H1 (cell line): ENCODE measurements at regions not wholly inside any gene's neighbourhood (a gene's known extent, or its start where the extent isn't known, plus 50 kb on each side); places are given as distances from the start of the nearest gene placed in this dataset.
"Not testable (repeated sequence)": the region's sequence is repeated elsewhere in the genome, so short reads cannot be mapped to it uniquely, and the experiment has no call there.

Experiments used
- CTCF ChIA-PET: fragments of 300-600 bp; sonication (Branson Sonifier 250); formaldehyde crosslinking; loops from one replicate; lab custom pipeline; 2021; ENCODE audit not compliant: partially characterized antibody; lab: Charles Lee
- POLR2A ChIA-PET: fragments of 300-600 bp; sonication (Branson Sonifier 250); formaldehyde crosslinking; loops from one replicate; lab custom pipeline; 2021; ENCODE audit warnings: inconsistent platforms; ENCODE audit not compliant: partially characterized antibody; lab: Charles Lee
- DNase-seq, 2 experiments: peaks; one replicate each; pipeline versions ENCODE4 v3.0.0 to v3.0.0-alpha.2; 2010 to 2022; ENCODE audit warnings: low spot score in 2 of 2, low read depth in 1 of 2, mixed read lengths in 1 of 2
- FAIRE-seq: peaks from 2 replicates; lab custom pipeline; 2011; peaks lifted over from hg19 to GRCh38; lab: Jason Lieb, UNC
- H2AFZ ChIP-seq: 2 replicates; pipeline ENCODE4 v1.8.1; 2012; ENCODE audit warnings: low read length, inconsistent platforms
- H2AK5ac ChIP-seq: 2 replicates; pipeline ENCODE4 v1.6.1; 2013; ENCODE audit warnings: low read depth, low read length
- H2BK120ac ChIP-seq: replicated peaks from 2 replicates; pipeline ENCODE3; 2013; ENCODE audit warnings: low read depth, low read length, inconsistent platforms
- H2BK12ac ChIP-seq: 2 replicates; pipeline ENCODE4 v1.6.1; 2013; ENCODE audit warnings: low read depth, low read length
- H2BK15ac ChIP-seq: 2 replicates; pipeline ENCODE4 v1.6.1; 2013; ENCODE audit warnings: low read length
- H2BK20ac ChIP-seq: 2 replicates; pipeline ENCODE4 v1.6.1; 2013; ENCODE audit warnings: low read length
- H2BK5ac ChIP-seq: 2 replicates; pipeline ENCODE4 v1.6.1; 2013; ENCODE audit warnings: low read depth, low read length
- H3K14ac ChIP-seq: 2 replicates; pipeline ENCODE4 v1.6.1; 2013; ENCODE audit warnings: inconsistent platforms; ENCODE audit not compliant: insufficient read length
- H3K18ac ChIP-seq: 2 replicates; pipeline ENCODE4 v1.6.1; 2013; ENCODE audit warnings: low read length; ENCODE audit errors: extremely low read depth
- H3K23ac ChIP-seq: 2 replicates; pipeline ENCODE4 v1.6.1; 2013; ENCODE audit warnings: inconsistent platforms; ENCODE audit not compliant: insufficient read length
- H3K23me2 ChIP-seq: 2 replicates; pipeline ENCODE4 v1.6.1; 2013; ENCODE audit warnings: low read depth, low read length
- H3K27ac ChIP-seq: 2 replicates; pipeline ENCODE4 v1.6.1; 2011; ENCODE audit warnings: low read depth, low read length, inconsistent platforms
- H3K27me3 ChIP-seq, 4 experiments: replicated peaks in 1 of 4; 1 replicate in 1 of 4; 2 replicates in 3 of 4; pipeline versions ENCODE4 v1.6.1 to v1.8.1; 2011 to 2013; ENCODE audit warnings: low read length in 3 of 4, mild to moderate bottlenecking in 3 of 4, inconsistent platforms in 2 of 4, mixed read lengths in 2 of 4, moderate library complexity in 1 of 4; ENCODE audit not compliant: control insufficient read depth in 3 of 4, insufficient read depth in 3 of 4; ENCODE audit errors: extremely low read depth in 1 of 4
- H3K36me3 ChIP-seq, 4 experiments: 2 replicates each; pipeline versions ENCODE4 v1.6.1 to v1.8.1; 2011 to 2013; ENCODE audit warnings: mild to moderate bottlenecking in 4 of 4, low read length in 3 of 4, moderate library complexity in 2 of 4, control low read depth in 1 of 4, inconsistent platforms in 1 of 4; ENCODE audit not compliant: insufficient read depth in 4 of 4, control insufficient read depth in 2 of 4
- H3K4ac ChIP-seq: replicated peaks from 2 replicates; pipeline ENCODE3; 2013; ENCODE audit warnings: low read length, low read depth, mixed read lengths, inconsistent platforms; ENCODE audit not compliant: insufficient read length
- H3K4me1 ChIP-seq, 4 experiments: replicated peaks in 1 of 4; 1 replicate in 1 of 4; 2 replicates in 3 of 4; pipeline versions ENCODE4 v1.6.1 to v1.8.1; 2011 to 2013; ENCODE audit warnings: low read length in 3 of 4, inconsistent platforms in 2 of 4, mixed read lengths in 1 of 4; ENCODE audit not compliant: insufficient read depth in 4 of 4, control insufficient read depth in 3 of 4
- H3K4me2 ChIP-seq, 2 experiments: 2 replicates each; pipeline versions ENCODE4 v1.6.1 to v1.8.1; 2011 to 2013; ENCODE audit warnings: low read depth in 2 of 2, low read length in 2 of 2, control low read depth in 1 of 2, inconsistent platforms in 1 of 2, mild to moderate bottlenecking in 1 of 2; ENCODE audit not compliant: insufficient read depth in 1 of 2
- H3K4me3 ChIP-seq, 4 experiments: fragments of 200-600, 300-600 bp in 1 of 4; sonication (generic), shearing (Covaris generic), sonication (Bioruptor Twin) in 1 of 4; 2 replicates each; pipeline versions ENCODE4 v1.5.1 to v1.8.1; 2011 to 2016; ENCODE audit warnings: low read length in 4 of 4, low read depth in 3 of 4, control low read depth in 2 of 4, inconsistent platforms in 2 of 4, mild to moderate bottlenecking in 2 of 4, mixed read lengths in 1 of 4, moderate library complexity in 1 of 4; ENCODE audit not compliant: insufficient read depth in 2 of 4; ENCODE audit errors: extremely low read depth in 1 of 4
- H3K56ac ChIP-seq: replicated peaks from 2 replicates; pipeline ENCODE3; 2013; ENCODE audit warnings: low read depth, mild to moderate bottlenecking, mixed read lengths, low read length, inconsistent platforms; ENCODE audit not compliant: insufficient read length
- H3K79me1 ChIP-seq: 2 replicates; pipeline ENCODE4 v1.6.1; 2013; ENCODE audit warnings: low read depth, low read length, control low read depth
- H3K79me2 ChIP-seq, 2 experiments: 2 replicates each; pipeline versions ENCODE4 v1.6.1 to v1.8.1; 2012 to 2013; ENCODE audit warnings: low read length in 2 of 2, mild to moderate bottlenecking in 2 of 2, inconsistent platforms in 1 of 2; ENCODE audit not compliant: insufficient read depth in 2 of 2, control insufficient read depth in 1 of 2
- H3K9ac ChIP-seq, 4 experiments: replicated peaks in 1 of 4; 1 replicate in 1 of 4; 2 replicates in 3 of 4; pipeline versions ENCODE4 v1.6.1 to v1.8.1; 2011 to 2013; ENCODE audit warnings: low read depth in 3 of 4, low read length in 3 of 4, control low read depth in 2 of 4, mild to moderate bottlenecking in 2 of 4, moderate library complexity in 2 of 4, inconsistent platforms in 1 of 4; ENCODE audit errors: extremely low read depth in 1 of 4
- H3K9me3 ChIP-seq, 2 experiments: 2 replicates each; pipeline versions ENCODE4 v1.6.1 to v1.8.1; 2012 to 2013; ENCODE audit warnings: mild to moderate bottlenecking in 2 of 2, moderate library complexity in 2 of 2, control low read depth in 1 of 2, inconsistent platforms in 1 of 2, low read depth in 1 of 2, low read length in 1 of 2, mixed read lengths in 1 of 2; ENCODE audit not compliant: insufficient read depth in 2 of 2
- H4K20me1 ChIP-seq, 2 experiments: replicated peaks in 1 of 2; 2 replicates each; pipeline versions ENCODE3 to v1.8.1; 2011 to 2013; ENCODE audit warnings: inconsistent platforms in 2 of 2, low read length in 2 of 2, mild to moderate bottlenecking in 1 of 2; ENCODE audit not compliant: insufficient read depth in 2 of 2, control insufficient read depth in 1 of 2
- H4K5ac ChIP-seq: 2 replicates; pipeline ENCODE4 v1.6.1; 2013; ENCODE audit warnings: low read length, low read depth, mixed read lengths, inconsistent platforms; ENCODE audit not compliant: insufficient read length
- H4K8ac ChIP-seq: 2 replicates; pipeline ENCODE4 v1.8.0; 2013; ENCODE audit warnings: mild to moderate bottlenecking, moderate library complexity, low read length, inconsistent platforms; ENCODE audit not compliant: insufficient read depth; ENCODE audit errors: extremely low read depth
- H4K91ac ChIP-seq: replicated peaks from 2 replicates; pipeline ENCODE3; 2013; ENCODE audit warnings: low read length, mixed read lengths, inconsistent platforms; ENCODE audit not compliant: insufficient read length
- WGBS, 2 experiments: shearing (Covaris generic) in 1 of 2; methylation state at CpG; one replicate each; pipeline versions ENCODE4 v1.1.6 to v1.1.7; 2013 to 2015; ENCODE audit warnings: low lambda C conversion rate in 2 of 2, mixed read lengths in 2 of 2, inconsistent platforms in 1 of 2, low coverage in 1 of 2, missing lambda C conversion rate in 1 of 2; ENCODE audit not compliant: insufficient replicate concordance in 2 of 2, insufficient coverage in 1 of 2, insufficient read length in 1 of 2; ENCODE audit errors: extremely low coverage in 1 of 2, missing lambda C conversion rate in 1 of 2; 5-methylcytosine and 5-hydroxymethylcytosine counted together

GRCh38 chr13:24944073-24944472 is 151.9 kb upstream of the PABPC3 start:
- H4K91ac ChIP-seq, H3K27ac ChIP-seq, H2BK12ac ChIP-seq, H3K36me3 ChIP-seq, H4K20me1 ChIP-seq, H3K14ac ChIP-seq, H3K4me1 ChIP-seq, H2BK20ac ChIP-seq, H2BK15ac ChIP-seq, H3K9me3 ChIP-seq, H3K18ac ChIP-seq, H3K4ac ChIP-seq, H2BK120ac ChIP-seq, H3K4me3 ChIP-seq, DNase-seq, POLR2A ChIA-PET, H3K79me1 ChIP-seq, H3K27me3 ChIP-seq, H3K23me2 ChIP-seq, H2AK5ac ChIP-seq, H4K5ac ChIP-seq, H3K9ac ChIP-seq, H3K79me2 ChIP-seq, FAIRE-seq, H4K8ac ChIP-seq, H2BK5ac ChIP-seq, H3K56ac ChIP-seq, H3K4me2 ChIP-seq, H2AFZ ChIP-seq, H3K23ac ChIP-seq: not testable (repeated sequence)
- 80% methylated on average over 4 of the region's 4 CpGs; no CpG with 5 or more reads in 1 of the 2 experiments for WGBS, 2 experiments
- CTCF ChIA-PET, result interaction anchor here (0.7 kb wide), 1 partner anchor 24 kb away, joined by 4 read pairs; no protein-coding TSS in a partner anchor

GRCh38 chr13:24948977-24949376 is 147.0 kb upstream of the PABPC3 start:
- FAIRE-seq, H3K4me3 ChIP-seq, POLR2A ChIA-PET, H4K5ac ChIP-seq, H3K79me2 ChIP-seq, H3K27ac ChIP-seq, H3K9ac ChIP-seq, DNase-seq, H3K79me1 ChIP-seq, H2BK120ac ChIP-seq, H3K23me2 ChIP-seq, H3K18ac ChIP-seq, H2AFZ ChIP-seq, H3K23ac ChIP-seq, H2BK5ac ChIP-seq, H4K91ac ChIP-seq, H3K4me1 ChIP-seq, H2AK5ac ChIP-seq, H2BK12ac ChIP-seq, H3K4me2 ChIP-seq, H4K20me1 ChIP-seq, H3K14ac ChIP-seq, H4K8ac ChIP-seq, H3K56ac ChIP-seq, H3K36me3 ChIP-seq, H2BK20ac ChIP-seq, H3K4ac ChIP-seq, CTCF ChIA-PET, H2BK15ac ChIP-seq, H3K9me3 ChIP-seq, H3K27me3 ChIP-seq: not testable (repeated sequence)
- WGBS, 2 experiments, result 97% methylated on average over 2 of the region's 2 CpGs; no CpG with 5 or more reads in 1 of the 2 experiments
